Fibroblast of skin of left quadriceps (primary cell): ENCODE measurements at regions not wholly inside any gene's neighbourhood (a gene's known extent, or its start where the extent isn't known, plus 50 kb on each side); places are given as distances from the start of the nearest gene placed in this dataset.
"Not testable (repeated sequence)": the region's sequence is repeated elsewhere in the genome, so short reads cannot be mapped to it uniquely, and the experiment has no call there.

Experiments
- DNase-seq, 2 experiments: peaks; one replicate each; pipeline ENCODE4 v3.0.0-alpha.2; 2013; ENCODE audit warnings: low read depth in 2 of 2

DNA sequence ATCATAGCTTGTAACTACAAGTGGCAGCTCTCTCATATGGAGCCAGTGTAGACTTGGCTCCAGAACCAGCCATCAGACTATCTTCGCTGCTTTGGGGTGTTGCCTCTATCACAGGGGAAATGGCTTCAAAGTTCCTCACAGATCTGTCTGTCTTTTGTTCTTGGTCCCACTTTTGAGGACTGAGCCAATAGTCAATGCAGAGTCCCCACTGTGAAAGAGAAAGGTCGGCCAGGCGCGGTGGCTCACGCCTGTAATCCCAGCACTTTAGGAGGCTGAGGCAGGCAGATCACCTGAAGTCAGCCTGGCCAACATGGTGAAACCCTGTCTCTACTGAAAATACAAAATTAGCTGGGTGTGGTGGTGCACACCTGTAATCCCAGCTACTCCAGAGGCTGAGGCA is 86.9 kb upstream of the FZD7 start:
- not testable (repeated sequence) for DNase-seq

DNA sequence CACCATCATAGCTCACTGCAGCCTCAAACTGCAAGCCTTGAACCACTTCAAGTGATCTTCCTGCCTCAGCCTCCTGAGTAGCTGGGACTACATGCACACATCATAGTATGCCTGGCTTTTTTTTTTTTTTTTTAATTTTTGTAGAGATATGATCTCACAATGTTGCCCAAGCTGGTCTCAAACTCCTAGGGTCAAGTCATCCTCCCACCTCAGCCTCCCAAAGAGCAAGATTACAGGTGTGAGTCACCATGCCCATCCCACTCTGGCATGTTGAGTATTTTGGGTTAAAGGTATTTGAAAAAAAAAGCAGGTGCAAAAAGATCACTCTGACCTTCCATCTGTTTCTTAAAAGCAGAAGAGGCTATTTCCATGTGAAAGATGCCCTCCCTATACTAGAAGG is 86.4 kb upstream of the FZD7 start:
- no peak for DNase-seq

DNA sequence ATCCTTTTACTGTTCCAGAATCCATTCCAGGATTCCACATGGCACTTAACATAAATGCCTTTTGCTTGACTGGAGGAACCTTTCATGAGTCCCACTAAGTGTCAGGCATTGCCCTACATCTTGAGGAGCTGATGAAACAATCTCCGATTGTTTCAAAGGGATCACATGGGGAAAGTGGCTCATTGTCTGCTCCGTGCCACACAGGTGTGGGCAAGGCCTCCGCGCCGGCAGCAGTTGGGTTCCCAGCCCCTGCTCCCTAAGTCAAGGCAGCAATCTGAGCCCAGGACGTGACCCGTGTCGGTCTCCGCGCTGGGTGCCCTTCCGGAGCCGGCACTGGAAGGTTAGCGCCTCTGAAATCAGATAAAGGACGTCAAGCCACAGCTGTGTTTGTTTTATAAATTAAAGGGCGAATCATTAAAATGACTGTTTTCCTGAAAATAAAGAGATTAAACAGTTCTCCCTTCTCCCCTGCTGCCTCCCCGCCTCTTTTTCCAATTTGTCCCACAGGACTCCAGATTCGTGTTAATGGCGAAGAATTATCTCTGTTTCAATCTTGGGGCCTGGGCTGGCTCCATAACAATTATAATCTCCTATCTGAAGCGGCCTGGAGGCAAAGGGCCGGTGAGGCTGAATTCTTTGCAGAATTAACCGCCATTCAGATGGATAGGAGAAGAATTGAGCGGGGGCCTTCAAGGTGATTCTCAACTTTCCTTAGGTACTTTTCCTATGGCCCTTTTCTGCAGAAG is 84.3 kb upstream of the FZD7 start:
- DNase-seq: no peak

DNA sequence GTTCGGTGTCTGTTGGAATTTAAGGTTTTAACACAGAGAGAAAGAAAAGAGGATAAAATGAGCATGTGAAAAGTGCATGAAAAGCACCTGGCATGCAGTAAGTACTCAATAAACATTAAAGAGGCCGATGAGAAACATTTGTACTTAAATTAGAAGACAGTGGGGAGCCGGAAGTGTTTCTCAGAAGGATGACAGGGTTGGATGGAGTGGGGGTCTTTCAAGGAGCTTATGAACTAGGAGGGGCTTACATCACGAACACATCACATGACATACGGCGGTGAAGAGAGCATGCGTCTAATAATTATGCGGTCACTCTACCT is 83.8 kb upstream of the FZD7 start:
- no peak for DNase-seq

DNA sequence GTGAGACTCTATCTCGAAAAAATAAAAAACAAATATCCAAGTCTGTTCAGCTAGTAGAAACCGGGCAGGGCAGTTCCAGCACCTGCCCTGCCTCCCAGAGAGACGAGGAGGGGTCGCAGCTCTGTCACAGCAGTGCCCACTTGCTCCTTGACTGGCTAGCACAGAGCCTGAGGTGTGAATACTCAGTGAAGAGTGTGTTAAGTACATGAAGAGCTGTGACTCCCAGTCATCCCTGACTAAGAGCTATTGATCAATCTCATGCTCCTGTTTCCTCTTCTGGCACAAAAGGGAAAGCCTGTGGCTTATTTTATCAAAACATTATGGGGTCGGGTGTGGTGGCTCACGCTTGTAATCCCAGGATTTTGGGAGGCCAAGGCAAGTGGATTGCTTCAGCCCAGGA is 83.0 kb upstream of the FZD7 start:
- no peak for DNase-seq

DNA sequence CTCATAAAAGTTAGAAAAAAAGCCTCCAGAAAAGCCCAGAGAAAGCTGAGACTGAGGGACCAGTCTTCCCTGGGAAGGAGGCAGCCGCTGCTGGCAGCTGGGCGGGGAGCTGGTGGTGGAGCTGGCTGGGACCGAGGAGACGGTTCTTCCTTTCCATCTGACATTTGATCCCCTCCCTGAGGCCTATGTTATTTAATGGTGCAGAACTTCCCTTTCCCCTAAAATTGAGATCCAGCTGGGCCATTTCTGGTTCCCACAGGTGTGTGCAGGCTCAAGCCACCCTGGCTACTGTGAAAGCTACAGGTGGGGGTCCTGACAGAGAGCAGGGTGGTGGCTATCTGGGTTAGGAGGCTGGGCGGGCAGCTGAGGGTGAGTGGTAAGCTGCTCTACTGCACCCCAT is 81.5 kb upstream of the FZD7 start:
- no peak for DNase-seq

DNA sequence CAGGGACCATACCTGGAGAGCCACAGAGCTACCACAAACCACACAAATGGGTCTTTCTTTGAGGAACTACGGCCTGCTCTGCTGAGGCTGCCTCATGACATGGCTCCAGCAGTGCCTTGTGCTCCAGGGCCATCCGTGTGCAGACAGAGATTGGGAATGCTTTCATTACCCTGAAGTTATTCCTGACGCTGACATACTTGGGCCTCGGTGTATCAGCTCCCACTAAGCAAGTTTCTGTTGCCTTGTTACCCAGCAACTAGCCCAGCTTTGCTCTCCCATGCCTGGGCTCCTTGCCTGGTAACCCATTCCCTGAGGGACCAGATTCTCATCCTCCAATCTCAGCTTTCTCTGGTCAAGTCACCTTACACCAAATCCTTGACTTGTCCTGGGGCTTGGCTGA is 80.3 kb upstream of the FZD7 start:
- DNase-seq: no peak

DNA sequence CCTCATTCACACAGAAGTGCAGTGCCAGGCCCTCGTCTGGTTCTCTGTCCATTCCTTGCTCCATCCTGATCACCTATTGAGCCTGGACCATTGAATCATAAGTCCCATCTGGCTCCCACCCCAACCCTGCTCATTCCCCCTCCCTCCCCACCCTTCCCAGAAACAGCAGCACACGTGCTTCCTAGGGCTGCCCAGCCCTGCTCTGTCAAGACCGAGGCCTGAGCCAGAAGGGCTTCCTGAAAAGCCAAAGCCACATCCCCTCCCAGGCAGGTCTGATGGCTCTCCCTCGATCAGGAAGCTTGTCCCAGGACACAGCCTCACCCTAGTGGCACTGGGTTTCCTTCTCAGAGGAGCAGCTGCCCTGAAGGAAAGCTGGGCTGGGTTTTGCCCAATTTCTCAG is 79.8 kb upstream of the FZD7 start:
- DNase-seq: no peak

DNA sequence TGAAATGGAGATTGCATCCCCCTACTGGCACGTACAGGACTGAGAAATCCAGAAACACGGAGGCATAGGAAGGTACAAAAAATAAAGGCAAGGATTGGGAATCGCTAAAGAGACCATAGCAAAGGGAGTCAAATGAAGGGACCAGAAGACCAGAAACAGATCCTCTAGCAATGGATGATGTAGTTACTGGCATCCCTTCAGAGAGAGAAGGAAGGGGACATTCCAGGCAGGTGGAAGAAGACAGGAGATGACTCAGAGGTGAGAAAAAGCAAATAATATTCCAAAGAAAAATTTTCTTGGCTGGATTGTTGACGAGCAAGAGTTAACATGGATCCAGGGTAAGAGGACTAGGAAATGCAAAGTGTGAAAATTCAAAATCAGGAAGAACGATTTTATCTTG is 78.4 kb upstream of the FZD7 start:
- DNase-seq: no peak

DNA sequence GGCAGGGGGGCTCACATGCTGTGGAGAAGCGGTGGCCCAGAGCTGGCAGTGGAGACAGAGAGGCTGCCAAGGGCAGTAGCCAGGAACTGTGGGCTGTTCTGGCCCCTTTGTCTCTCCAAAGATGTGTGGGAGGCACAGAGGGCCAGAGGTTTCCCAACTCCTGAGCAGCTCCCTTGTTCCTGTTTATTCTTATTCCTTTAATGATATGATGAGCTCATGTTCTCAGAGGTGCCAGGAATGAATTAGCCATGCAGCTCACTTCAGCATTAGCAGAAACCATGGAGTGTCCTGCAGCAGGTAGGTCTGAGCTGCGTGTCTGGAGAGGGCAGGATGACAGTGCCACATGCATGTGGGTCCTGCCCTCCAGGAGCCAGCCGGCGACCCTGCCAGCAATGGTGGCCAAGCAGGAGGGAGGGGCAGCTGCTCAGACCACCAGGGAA is 77.9 kb upstream of the FZD7 start:
- no peak for DNase-seq

DNA sequence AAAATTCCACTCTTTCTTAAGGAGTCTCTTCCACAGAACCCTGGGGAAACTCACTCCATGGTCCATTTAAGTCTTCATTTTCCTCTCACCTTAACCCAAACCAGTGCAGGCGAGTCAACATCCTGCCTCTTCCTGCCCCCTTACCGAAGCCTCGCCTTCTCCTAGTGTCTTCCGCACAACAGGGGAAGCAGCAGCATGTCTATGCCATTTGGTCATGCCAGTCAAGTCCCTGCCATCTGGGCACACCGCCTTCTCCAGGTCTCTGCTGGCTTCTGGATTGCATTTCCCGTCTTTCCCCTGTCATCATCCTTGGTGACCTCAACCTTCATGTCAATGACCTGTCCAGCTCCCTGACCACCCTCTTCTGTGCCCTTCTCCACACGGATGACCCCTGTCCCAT is 77.3 kb upstream of the FZD7 start:
- no peak for DNase-seq

DNA sequence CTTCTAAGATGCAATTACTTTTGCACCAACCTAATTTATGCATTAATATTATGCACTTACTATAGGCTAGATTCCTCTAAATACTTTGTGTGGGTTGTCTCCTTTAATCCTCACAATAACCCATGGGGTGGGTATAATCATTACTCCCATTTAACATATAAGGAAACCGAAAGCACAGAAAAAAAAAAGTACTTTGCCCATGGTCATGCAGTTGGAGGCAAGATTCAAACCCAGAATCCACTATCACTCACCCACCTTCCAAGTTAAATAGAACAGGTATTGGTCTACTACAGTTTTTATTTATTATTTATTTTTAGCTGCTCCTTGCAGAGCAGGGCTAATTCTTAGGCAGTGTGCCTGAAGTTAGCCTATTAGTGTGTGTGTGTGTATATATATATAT is 76.6 kb upstream of the FZD7 start:
- no peak for DNase-seq

DNA sequence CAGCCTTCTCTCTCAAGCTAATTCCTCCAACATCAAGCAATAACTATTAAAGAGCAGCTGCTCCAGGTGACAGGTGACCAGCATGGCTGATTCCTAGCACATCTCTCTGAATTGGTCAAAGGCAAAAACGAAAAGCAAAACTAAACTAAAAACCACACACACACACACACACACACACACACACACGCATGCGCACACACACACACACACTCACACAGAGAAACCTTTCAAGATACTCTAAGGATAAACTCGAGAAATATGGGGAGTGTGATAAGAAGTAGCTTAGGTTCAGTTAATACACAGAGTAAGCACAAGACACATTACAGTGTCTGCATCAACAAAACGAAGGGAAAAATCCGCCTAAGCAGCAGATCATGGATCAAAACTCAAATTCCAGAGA is 74.5 kb upstream of the FZD7 start:
- no peak for DNase-seq

DNA sequence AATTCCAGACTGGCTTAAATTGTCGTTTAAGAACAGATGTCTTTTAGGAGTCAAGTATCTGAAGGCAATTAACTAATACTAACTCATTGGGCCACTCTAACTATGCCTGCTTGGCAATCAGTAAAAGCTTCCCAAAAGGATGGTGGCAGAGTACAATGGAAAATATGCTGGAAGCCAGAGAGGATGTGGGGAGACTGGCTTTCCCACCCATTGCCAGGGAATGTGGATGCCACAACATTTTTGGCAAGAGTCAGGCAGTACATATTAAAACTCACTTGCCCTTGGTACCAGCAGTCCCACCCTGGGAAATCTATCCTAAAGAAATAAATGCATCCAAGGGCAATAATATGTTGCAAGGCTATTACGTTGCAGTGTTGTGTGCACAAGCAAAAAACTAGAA is 74.0 kb upstream of the FZD7 start:
- no peak for DNase-seq

DNA sequence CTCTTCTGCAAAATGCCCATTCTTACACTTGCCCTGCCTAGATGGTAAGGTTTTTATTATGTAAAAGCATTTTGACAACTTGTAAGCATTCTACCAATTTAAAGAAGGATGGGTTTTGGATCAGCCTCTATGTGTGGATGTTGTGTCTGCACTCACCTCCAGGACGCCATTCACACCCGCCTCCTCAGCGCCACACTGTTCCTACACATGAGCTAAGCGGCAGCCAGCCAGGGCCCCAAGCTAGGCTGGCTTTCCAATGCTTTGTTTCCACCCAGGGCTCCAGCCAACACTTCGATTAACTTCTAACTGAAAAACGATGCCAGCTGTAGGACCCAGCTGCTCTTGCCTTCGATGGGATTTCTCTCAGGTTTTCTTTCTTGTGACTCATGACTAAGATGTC is 73.3 kb upstream of the FZD7 start:
- no peak for DNase-seq

DNA sequence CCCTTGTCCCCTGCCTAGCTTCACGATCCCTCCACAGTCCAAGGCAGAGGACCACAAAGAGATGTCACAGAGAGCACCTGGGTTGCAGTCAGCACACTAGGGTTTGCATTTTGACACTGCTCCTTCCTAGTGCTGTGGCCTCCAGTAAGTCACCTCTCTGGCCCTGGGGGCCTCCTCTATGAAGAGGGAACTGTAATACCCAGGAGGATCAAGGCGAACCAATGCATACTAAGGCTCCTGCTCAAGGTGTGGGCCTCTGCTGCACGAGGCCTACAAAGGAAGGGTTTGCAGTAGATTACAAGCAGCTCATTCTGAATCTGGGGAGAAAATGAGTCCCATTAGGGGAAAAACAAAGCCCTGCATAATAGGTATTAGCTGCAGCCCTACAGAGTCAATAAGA is 72.3 kb upstream of the FZD7 start:
- no peak for DNase-seq

DNA sequence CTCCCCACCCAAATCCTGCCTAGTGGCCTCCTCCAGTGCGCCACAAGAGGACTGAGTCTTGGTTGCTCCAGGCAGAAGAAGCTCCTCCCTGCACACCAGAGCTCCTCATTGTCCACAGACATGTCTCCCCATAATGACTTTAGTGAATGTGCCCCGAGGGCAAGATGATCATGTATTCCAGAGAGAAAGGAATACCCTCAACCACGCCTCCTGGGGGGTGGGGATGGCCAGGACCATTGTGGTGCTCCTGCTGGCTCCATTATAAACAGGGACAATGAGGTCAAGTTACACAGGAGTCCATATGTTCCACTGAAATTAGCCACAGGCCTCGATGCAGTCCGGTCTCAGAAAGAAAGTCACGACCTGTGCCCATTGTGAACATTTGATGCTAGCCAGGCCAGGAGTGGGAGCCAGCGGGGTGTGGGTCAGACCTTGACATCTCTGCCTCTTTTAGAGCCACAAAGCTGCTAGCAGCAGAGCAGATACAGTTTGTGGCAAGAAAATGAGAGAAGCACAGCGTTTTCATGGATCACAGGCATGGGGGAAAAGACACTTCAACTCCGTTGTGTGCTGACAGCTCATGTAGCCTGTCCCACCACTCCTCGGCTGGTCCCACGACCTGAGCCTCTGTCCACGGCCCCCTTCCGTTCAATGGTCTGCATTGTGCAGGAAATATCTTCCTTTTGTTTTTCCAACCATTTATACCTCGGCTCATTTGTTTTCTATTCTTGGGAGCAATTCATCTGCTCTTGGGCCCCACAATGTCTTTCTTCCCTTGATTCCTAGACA is 70.7 kb upstream of the FZD7 start:
- no peak for DNase-seq

DNA sequence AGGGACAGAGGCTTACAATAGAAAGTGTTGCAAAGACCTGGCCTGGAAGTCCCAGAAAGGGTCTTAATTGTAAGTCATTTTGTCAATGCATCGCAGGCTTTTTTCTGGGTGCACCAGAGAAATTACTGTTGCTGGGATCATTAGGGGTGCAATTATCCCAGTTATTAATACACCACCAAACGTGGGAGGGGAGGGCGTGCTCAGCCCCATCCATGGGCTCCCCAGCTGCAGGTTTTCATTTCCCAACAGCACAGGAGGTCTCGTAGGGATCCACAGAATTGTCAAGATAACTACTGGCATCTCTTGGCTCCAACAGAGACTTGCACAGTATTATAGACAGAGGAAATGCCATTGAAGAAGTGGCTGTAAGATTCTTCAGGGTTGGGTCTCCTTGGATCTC is 69.6 kb upstream of the FZD7 start:
- no peak for DNase-seq

DNA sequence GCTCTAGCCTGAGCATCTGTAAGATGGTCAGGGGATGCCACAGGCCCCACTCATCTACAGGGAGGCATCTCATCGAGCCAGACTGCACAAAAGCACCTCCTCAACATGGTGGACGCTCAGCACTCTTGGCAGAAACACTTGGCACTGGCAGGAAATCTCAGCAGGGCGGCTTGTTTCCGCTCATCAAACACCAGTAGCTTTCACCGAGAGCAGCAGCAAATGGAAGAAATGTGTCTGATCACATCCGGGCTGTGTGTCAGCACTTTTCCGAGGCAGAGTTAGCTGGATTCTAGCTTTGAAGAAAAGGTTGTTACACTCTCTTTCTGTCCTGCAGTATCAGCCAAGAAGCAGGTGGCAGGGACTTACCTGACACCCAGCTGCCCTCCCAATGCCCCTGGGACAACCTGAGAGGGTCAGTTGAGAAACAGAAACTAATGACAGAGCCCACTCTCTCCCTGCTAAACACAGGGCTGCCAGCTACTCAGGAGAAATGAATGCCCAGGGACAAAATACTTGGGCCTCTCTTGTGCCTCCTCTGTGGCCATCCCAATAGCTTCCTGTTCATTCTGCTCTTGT is 68.9 kb upstream of the FZD7 start:
- DNase-seq: peak in 1 of 2 experiments; percentile 20

DNA sequence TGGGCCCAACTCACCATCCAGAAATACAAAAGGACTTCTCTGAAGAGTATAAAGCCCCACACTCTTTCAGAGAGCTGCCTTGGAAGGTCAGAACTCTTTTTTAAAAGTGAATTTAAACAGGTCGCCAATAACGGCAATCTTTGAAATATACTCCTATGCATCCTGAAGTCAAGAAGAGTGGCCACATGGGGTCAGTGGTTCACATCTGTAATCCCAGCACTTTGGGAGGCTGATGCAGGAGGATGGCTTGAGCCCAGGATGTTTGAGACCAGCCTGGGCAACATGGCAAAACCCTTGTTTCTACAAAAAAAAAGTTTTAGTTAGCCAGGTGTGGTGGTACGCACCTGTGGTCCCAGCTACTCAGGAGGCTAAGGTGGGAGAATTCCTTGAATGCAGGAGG is 68.1 kb upstream of the FZD7 start:
- no peak for DNase-seq

DNA sequence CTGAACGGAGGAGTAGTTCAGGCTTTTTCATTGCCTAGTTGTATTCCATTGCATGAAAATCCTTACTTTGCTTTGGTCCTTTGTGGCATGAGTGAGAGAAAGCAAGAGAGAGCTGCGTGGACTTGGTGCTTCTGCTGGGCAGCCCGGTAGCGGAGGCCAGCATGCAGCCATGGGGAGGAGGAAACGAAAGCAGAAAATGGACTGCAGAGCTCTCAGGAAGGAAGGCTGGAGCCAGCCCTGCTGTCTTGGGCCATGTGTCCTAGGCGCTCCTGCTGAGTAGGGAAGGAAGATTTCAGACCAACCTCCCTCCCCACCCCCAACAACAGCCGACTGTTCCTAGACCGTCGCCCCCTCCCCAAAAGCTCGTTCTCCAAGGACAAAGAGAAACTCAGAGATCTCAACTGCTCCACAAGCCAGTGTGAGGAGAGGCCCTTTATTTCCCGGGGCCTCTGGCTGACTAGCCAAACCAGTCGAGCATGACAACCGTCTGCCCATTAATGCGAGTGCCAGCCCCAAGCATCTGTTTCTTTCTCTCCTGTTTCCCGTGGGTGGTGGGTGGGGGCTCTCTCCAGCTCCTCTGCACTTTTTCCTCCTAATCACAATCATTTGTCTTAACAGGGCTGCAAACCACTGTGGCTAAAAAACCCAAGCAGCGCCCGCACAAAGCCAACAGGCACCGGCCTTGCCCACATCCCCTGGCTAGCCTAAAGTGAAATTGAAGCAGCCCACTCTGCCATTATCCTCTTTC is 66.8 kb upstream of the FZD7 start:
- DNase-seq: no peak

DNA sequence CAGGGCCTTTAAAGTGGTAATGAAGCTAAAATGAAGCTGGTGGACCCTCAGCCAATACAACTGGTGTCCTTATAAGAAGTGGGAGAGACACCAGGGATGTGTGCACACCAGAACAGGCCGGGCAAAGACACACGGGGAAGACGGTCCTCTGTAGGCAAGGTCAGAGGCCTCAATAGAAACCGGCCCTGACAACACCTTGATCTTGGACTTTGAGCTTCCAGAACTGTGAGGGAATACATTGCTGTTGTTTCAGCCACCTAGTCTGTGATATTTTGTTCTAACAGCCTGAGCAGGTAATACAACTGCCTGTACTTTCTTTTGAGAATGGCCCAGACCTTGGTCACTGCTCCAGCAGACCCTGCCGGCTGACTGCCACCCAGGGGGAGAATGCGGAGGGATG is 65.6 kb upstream of the FZD7 start:
- DNase-seq: no peak

DNA sequence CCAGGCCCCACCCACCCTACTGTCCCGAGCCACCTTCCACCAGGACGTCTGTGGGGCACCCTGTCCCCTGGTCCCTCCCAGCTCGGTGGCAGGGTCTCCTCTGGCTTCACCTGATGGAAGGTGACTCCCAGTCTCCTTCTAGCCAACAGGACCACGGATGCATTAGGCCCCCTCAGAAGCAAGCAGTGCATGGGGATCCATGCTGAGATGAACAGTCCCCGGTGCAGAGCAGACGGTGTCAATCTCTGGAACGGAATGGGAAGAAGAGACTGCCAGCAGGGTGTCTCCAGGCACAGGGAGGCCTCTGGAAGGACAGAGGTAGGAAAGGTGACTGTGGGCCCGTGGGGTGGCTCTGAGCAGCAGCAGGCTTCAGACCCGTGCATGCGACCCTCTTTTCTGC is 65.2 kb upstream of the FZD7 start:
- no peak for DNase-seq
